RWPE2 (cell line): ENCODE measurements at regions not wholly inside any gene's neighbourhood (a gene's known extent, or its start where the extent isn't known, plus 50 kb on each side); places are given as distances from the start of the nearest gene placed in this dataset.

Source experiments
- ATAC-seq: fragments of 200-7000 bp; cut with Tn5 transposase; 3 replicates; pipeline ENCODE4 v1.9.1; 2021; ENCODE audit warnings: low read depth
- DNase-seq: peaks from one replicate; pipeline ENCODE4 v3.0.0-alpha.2; 2020; ENCODE audit warnings: low spot score
- H3K27ac ChIP-seq: fragments of 450-650 bp; 2 replicates; pipeline ENCODE4 v1.5.1; 2017; ENCODE audit warnings: mild to moderate bottlenecking; ENCODE audit not compliant: poor library complexity, severe bottlenecking
- H3K27me3 ChIP-seq: fragments of 250-450 bp; sonication (Bioruptor Pico); 2 replicates; pipeline ENCODE4 v1.5.1; 2021; ENCODE audit warnings: mild to moderate bottlenecking, moderate library complexity; ENCODE audit not compliant: insufficient read depth, poor library complexity, severe bottlenecking
- H3K36me3 ChIP-seq: fragments of 250-450 bp; sonication (Bioruptor Pico); 2 replicates; pipeline ENCODE4 v1.5.1; 2020; ENCODE audit warnings: low read depth, mild to moderate bottlenecking, moderate library complexity
- H3K4me1 ChIP-seq: fragments of 250-450 bp; sonication (Bioruptor Pico); 2 replicates; pipeline ENCODE4 v1.5.1; 2021; ENCODE audit warnings: mild to moderate bottlenecking, moderate library complexity; ENCODE audit not compliant: insufficient read depth, poor library complexity, severe bottlenecking
- H3K4me3 ChIP-seq: fragments of 250-450 bp; sonication (Bioruptor Pico); 2 replicates; pipeline ENCODE4 v1.5.1; 2021; ENCODE audit warnings: mild to moderate bottlenecking, moderate library complexity; ENCODE audit not compliant: severe bottlenecking
- H3K9me3 ChIP-seq: fragments of 250-450 bp; sonication (Bioruptor Pico); 2 replicates; pipeline ENCODE4 v1.5.1; 2021; ENCODE audit warnings: mild to moderate bottlenecking, moderate library complexity; ENCODE audit not compliant: severe bottlenecking
- CTCF ChIP-seq: fragments of 450-650 bp; IDR thresholded peaks from one replicate; pipeline ENCODE4 v1.5.1; 2017; ENCODE audit warnings: mild to moderate bottlenecking, moderate library complexity; ENCODE audit not compliant: poor library complexity, severe bottlenecking

DNA sequence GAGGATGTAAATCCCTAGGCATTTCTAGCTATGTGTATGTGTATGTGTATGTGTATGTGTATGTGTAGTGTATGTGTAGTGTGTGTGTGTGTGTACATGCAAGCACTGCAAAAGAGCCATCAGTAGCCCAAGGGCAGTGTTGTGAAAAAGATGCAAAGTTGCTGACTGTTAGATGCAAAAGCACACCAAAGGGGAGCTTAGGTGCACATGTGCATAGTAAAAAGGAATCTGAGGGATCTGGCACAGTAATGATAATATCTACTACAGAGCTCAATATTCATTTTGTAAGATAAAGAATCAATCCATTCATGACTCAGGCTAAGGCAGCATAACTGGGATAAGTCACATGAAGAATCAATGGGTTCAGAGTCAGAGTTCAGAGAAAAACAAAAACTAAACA, 80.2 kb downstream of the TMEM47 start:
- DNase-seq (no peak), ATAC-seq (no peak)
- TF ChIP-seq CTCF: no peak
- Histone ChIP-seq H3K4me1 (no peaks in the 10 kb centered on the region), H3K27ac (no peak overlapping the region), H3K36me3 (no peaks in the 10 kb centered on the region), H3K4me3 (no peak overlapping the region), H3K9me3 (no peaks in the 10 kb centered on the region), H3K27me3 (no peaks in the 10 kb centered on the region)

DNA sequence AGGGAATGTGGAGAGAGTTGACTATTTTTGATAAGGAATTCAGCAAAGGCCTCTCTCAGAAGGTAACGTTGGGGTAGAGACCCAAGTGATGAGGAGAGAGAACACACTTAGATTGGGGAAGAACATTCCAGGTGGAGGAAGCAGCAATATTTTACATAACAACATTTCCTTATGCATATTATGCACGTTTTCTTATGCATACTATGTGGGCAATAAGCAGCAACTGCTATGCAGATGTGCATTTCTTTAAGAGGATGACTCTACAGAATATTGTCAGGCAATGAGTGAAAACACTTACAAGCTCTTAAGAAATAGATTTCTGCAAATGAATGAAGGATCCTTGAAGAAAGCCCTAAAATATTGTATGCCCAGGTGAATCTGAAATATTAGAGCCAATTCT, 91.1 kb downstream of the TMEM47 start:
- ATAC-seq: no peak
- H3K4me3 ChIP-seq: no peak overlapping the region

DNA sequence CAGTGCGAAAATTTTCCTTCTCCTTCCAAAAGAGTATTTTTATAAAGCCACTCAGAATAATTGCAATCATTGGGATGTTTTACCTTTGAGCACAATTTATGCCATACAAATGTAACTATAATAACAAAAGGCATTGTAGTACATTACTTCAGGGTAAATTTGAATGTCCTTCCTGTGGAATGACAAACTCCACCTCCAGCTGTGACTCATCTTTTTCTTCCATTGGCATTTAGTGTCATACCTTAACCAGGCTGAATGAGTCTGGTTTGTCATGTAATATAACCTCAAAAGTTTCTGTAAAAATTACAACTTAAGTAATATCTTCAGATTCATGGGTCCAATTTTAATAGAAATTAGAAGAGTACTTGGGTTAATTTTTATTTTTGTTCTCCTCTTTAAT, 93.3 kb downstream of the TMEM47 start:
- peak; percentile 66 for ATAC-seq
- no peak overlapping the region for H3K4me3 ChIP-seq
- H3K27me3 ChIP-seq: no peaks in the 10 kb centered on the region
- no peak for DNase-seq
- H3K9me3 ChIP-seq: no peaks in the 10 kb centered on the region
- no peak for TF ChIP-seq CTCF
- no peak overlapping the region for H3K27ac ChIP-seq
- H3K4me1 ChIP-seq: no peaks in the 10 kb centered on the region
- H3K36me3 ChIP-seq: no peaks in the 10 kb centered on the region

More for the DNA sequence above, 91.1 kb downstream of the TMEM47 start:
- Histone ChIP-seq H3K9me3 (no peaks in the 10 kb centered on the region), H3K27me3 (no peaks in the 10 kb centered on the region), H3K36me3 (no peaks in the 10 kb centered on the region), H3K4me1 (no peaks in the 10 kb centered on the region), H3K27ac (no peak overlapping the region)
- no peak for TF ChIP-seq CTCF
- DNase-seq: no peak

GRCh38 chrX:34563061-34563460, 94.0 kb downstream of the TMEM47 start:
- Histone ChIP-seq H3K9me3 (no peaks in the 10 kb centered on the region), H3K4me1 (no peaks in the 10 kb centered on the region), H3K27ac (no peak overlapping the region), H3K36me3 (no peaks in the 10 kb centered on the region), H3K27me3 (no peaks in the 10 kb centered on the region), H3K4me3 (no peak overlapping the region)
- DNase-seq (no peak), ATAC-seq (no peak)
- no peak for TF ChIP-seq CTCF

- H3K4me1 ChIP-seq: no peaks in the 10 kb centered on the region
- H3K27me3 ChIP-seq: no peaks in the 10 kb centered on the region
- no peaks in the 10 kb centered on the region for H3K36me3 ChIP-seq
- no peak overlapping the region for H3K4me3 ChIP-seq
- no peak for TF ChIP-seq CTCF
- ATAC-seq: no peak
- H3K27ac ChIP-seq: no peak overlapping the region
- DNase-seq: no peak
- no peaks in the 10 kb centered on the region for H3K9me3 ChIP-seq
These were observed 95.1 kb downstream of the TMEM47 start for GRCh38 chrX:34562006-34562405.
